MM.1S (cell line): ENCODE measurements at regions not wholly inside any gene's neighbourhood (a gene's known extent, or its start where the extent isn't known, plus 50 kb on each side); places are given as distances from the start of the nearest gene placed in this dataset.

Source experiments
- CTCF ChIP-seq: fragments of 300-600 bp; sonication (generic); IDR thresholded peaks from 2 replicates; pipeline ENCODE4 v1.5.1; 2016; ENCODE audit warnings: antibody characterized with exemption, low read length, mixed read lengths
- EZH2 ChIP-seq: fragments of 300-600 bp; sonication (generic); optimal IDR thresholded peaks from 2 replicates; pipeline ENCODE3; 2017; ENCODE audit warnings: low read depth, mild to moderate bottlenecking, antibody characterized with exemption, low read length, mixed read lengths

GRCh38 chr2:160576054-160576499 lies 82.5 kb upstream of the RBMS1 start:
- TF ChIP-seq EZH2: no peak
- TF ChIP-seq CTCF: no peak
